VCaP (cell line): ENCODE measurements at regions not wholly inside any gene's neighbourhood (a gene's known extent, or its start where the extent isn't known, plus 50 kb on each side); places are given as distances from the start of the nearest gene placed in this dataset.

Experiments used
- H3K27ac ChIP-seq: fragments of 450-650 bp; 2 replicates; pipeline ENCODE4 v1.5.1; 2017
- TF ChIP-seq, protein P1 (sequence below): fragments of 450-650 bp; conservative IDR thresholded peaks from 2 replicates; pipeline ENCODE4 v1.5.1; 2017; ENCODE audit warnings: mild to moderate bottlenecking, moderate library complexity

GRCh38 chr6:20302168-20302567 lies 89.9 kb upstream of the MBOAT1 start:
- H3K27ac ChIP-seq = no peak overlapping the region
- TF ChIP-seq, protein P1, sequence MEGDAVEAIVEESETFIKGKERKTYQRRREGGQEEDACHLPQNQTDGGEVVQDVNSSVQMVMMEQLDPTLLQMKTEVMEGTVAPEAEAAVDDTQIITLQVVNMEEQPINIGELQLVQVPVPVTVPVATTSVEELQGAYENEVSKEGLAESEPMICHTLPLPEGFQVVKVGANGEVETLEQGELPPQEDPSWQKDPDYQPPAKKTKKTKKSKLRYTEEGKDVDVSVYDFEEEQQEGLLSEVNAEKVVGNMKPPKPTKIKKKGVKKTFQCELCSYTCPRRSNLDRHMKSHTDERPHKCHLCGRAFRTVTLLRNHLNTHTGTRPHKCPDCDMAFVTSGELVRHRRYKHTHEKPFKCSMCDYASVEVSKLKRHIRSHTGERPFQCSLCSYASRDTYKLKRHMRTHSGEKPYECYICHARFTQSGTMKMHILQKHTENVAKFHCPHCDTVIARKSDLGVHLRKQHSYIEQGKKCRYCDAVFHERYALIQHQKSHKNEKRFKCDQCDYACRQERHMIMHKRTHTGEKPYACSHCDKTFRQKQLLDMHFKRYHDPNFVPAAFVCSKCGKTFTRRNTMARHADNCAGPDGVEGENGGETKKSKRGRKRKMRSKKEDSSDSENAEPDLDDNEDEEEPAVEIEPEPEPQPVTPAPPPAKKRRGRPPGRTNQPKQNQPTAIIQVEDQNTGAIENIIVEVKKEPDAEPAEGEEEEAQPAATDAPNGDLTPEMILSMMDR = no peak

GRCh38 chr6:20302702-20303251 lies 90.5 kb upstream of the MBOAT1 start:
- TF ChIP-seq, protein P1 = no peak
- no peak overlapping the region for H3K27ac ChIP-seq

- TF ChIP-seq, protein P1 = peak; percentile 46
- no peak overlapping the region for H3K27ac ChIP-seq
These were observed 94.2 kb upstream of the MBOAT1 start for GRCh38 chr6:20306491-20306890.

DNA sequence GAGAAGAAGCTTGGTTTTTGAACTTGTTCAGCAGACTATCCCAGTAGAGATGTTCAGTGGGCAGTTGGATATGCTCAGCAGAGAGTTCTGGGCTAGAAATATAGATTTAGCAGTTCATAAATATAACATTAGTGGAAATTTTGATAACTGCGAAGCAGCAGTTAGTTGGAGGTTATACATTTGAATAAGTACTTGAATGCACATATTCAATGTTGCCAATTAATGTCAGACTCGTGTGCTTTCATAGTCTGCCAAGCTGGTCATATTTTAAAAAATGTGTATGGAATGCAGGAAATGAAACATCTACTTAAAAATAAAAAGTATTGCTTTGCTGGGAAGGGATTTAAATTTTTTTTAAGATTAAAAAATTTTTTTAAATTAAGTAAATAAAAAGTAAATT lies 92.5 kb upstream of the E2F3 start:
- TF ChIP-seq, protein P1 = no peak

DNA sequence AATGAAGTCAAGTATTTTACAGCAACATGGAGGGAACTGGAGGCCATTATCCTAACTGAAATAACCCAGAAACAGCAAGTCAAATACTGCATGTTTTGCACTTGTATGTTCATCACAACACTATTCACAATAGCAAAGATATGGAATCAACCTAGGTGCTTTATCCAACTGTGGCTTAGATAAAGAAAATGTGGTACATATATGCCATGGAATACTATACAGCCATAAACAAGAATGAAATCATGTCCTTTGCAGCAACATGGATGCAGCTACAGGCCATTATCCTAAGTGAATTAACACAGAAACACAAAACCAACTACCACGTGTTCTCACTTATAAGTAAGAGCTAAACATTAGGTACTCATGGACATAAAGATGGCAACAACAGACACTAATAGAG lies 91.5 kb upstream of the E2F3 start:
- TF ChIP-seq, protein P1 = no peak
- H3K27ac ChIP-seq = no peak overlapping the region

More for the DNA sequence above, 92.5 kb upstream of the E2F3 start:
- no peak overlapping the region for H3K27ac ChIP-seq

GRCh38 chr6:20312606-20313005 lies 89.1 kb upstream of the E2F3 start:
- H3K27ac ChIP-seq = no peak overlapping the region
- TF ChIP-seq, protein P1 = no peak

- H3K27ac ChIP-seq = no peak overlapping the region
- TF ChIP-seq, protein P1 = no peak
These were observed 88.6 kb upstream of the E2F3 start for GRCh38 chr6:20313051-20313450.
